Uterus (tissue), 3 donors: ENCODE measurements at regions not wholly inside any gene's neighbourhood (a gene's known extent, or its start where the extent isn't known, plus 50 kb on each side); places are given as distances from the start of the nearest gene placed in this dataset.

Experiments used
- DNase-seq, 2 donors: peaks; one replicate each; pipeline ENCODE4 v3.0.0-alpha.2; 2019 to 2020
- H3K27ac ChIP-seq, 2 donors: fragments of 200-600 bp; sonication (generic); 1 replicate in 1 of 2; 2 replicates in 1 of 2; pipeline ENCODE4 v1.5.1; 2016 to 2018
- H3K27me3 ChIP-seq, 2 donors: fragments of 200-600 bp; sonication (generic); one replicate each; pipeline ENCODE4 v1.5.1; 2018 to 2019; ENCODE audit warnings: control low read depth in 1 of 2
- H3K36me3 ChIP-seq, 2 donors: fragments of 200-600 bp; sonication (generic); one replicate each; pipeline ENCODE4 v1.5.1; 2019; ENCODE audit warnings: control low read depth in 1 of 2
- H3K4me1 ChIP-seq, 2 donors: fragments of 200-600 bp; sonication (generic); one replicate each; pipeline ENCODE4 v1.5.1; 2018 to 2019; ENCODE audit warnings: control low read depth in 1 of 2
- H3K4me3 ChIP-seq, 2 donors: fragments of 200-600 bp; sonication (generic); 1 replicate in 1 of 2; 2 replicates in 1 of 2; pipeline ENCODE4 v1.5.1; 2018 to 2019; ENCODE audit warnings: mild to moderate bottlenecking in 1 of 2
- H3K9me3 ChIP-seq, 2 donors: fragments of 200-600 bp; sonication (generic); one replicate each; pipeline ENCODE4 v1.5.1; 2019; ENCODE audit warnings: control low read depth in 1 of 2
- CTCF ChIP-seq, 4 experiments: fragments of 200-600 bp in 2 of 4; fragments of 450-650 bp in 2 of 4; sonication (generic) in 2 of 4; IDR thresholded peaks; one replicate each; pipeline ENCODE4 v1.5.1; 2016 to 2019; ENCODE audit warnings: antibody characterized with exemption in 4 of 4, mild to moderate bottlenecking in 2 of 4, moderate library complexity in 1 of 4
- POLR2A ChIP-seq, 2 donors: fragments of 450-650 bp; IDR thresholded peaks; one replicate each; pipeline ENCODE4 v1.6.1; 2016; ENCODE audit warnings: antibody characterized with exemption in 2 of 2, mild to moderate bottlenecking in 1 of 2, moderate library complexity in 1 of 2
- intact Hi-C: fragments of 100-400 bp; cut with DNase I; formaldehyde crosslinking; loops from one replicate; pipeline ENCODE4 v1.15.1; 2023; ENCODE audit warnings: low total_unique reads
- donor health status: DM: yes; HTN: yes; CAD: no.

- DNase-seq: no peak
- Histone ChIP-seq H3K4me1 (no peaks in the 10 kb centered on the region), H3K27me3 (no peaks in the 10 kb centered on the region), H3K9me3 (no peaks in the 10 kb centered on the region), H3K27ac (no peak overlapping the region), H3K36me3 (no peaks in the 10 kb centered on the region), H3K4me3 (no peak overlapping the region)
- TF ChIP-seq CTCF (IDR thresholded peaks at IDR 0.05) (no peak), POLR2A (IDR thresholded peaks at IDR 0.05) (no peak)
- intact Hi-C loops: no loop called here
Observed at GRCh38 chr7:26441611-26442277, 150.1 kb downstream of the SNX10 start.

- DNase-seq: no peak
- H3K36me3 ChIP-seq: no peaks in the 10 kb centered on the region
- no peak overlapping the region for H3K4me3 ChIP-seq
- H3K27ac ChIP-seq: no peak overlapping the region
- H3K4me1 ChIP-seq: no peaks in the 10 kb centered on the region
- H3K9me3 ChIP-seq: no peaks in the 10 kb centered on the region
- intact Hi-C loops: no loop called here
- TF ChIP-seq CTCF (IDR thresholded peaks at IDR 0.05) (no peak), POLR2A (IDR thresholded peaks at IDR 0.05) (no peak)
- no peaks in the 10 kb centered on the region for H3K27me3 ChIP-seq
Observed at GRCh38 chr7:26443006-26443405, 151.3 kb downstream of the SNX10 start.

- no peak for DNase-seq
- no peak overlapping the region for H3K27ac ChIP-seq
Observed at GRCh38 chr7:26443751-26444150, 152.1 kb downstream of the SNX10 start.

GRCh38 chr7:26444555-26444954 is 152.9 kb downstream of the SNX10 start:
- Histone ChIP-seq H3K27ac (no peak overlapping the region), H3K4me1 (no peaks in the 10 kb centered on the region), H3K36me3 (no peaks in the 10 kb centered on the region), H3K4me3 (no peak overlapping the region), H3K9me3 (no peaks in the 10 kb centered on the region), H3K27me3 (no peaks in the 10 kb centered on the region)
- TF ChIP-seq POLR2A (IDR thresholded peaks at IDR 0.05) (no peak), CTCF (IDR thresholded peaks at IDR 0.05) (no peak)
- no peak for DNase-seq
- intact Hi-C loops: no loop called here

More at GRCh38 chr7:26443751-26444150, 152.1 kb downstream of the SNX10 start:
- no peak overlapping the region for H3K4me3 ChIP-seq
- intact Hi-C loops: no loop called here
- H3K27me3 ChIP-seq: no peaks in the 10 kb centered on the region
- H3K36me3 ChIP-seq: no peaks in the 10 kb centered on the region
- no peaks in the 10 kb centered on the region for H3K4me1 ChIP-seq
- no peaks in the 10 kb centered on the region for H3K9me3 ChIP-seq
- TF ChIP-seq POLR2A (IDR thresholded peaks at IDR 0.05): no peak
- TF ChIP-seq CTCF (IDR thresholded peaks at IDR 0.05): no peak

GRCh38 chr7:26447116-26447515 is 155.5 kb downstream of the SNX10 start:
- Histone ChIP-seq H3K36me3 (no peaks in the 10 kb centered on the region), H3K9me3 (no peaks in the 10 kb centered on the region), H3K4me1 (no peaks in the 10 kb centered on the region), H3K4me3 (no peak overlapping the region), H3K27me3 (no peaks in the 10 kb centered on the region), H3K27ac (no peak overlapping the region)
- TF ChIP-seq CTCF (IDR thresholded peaks at IDR 0.05) (no peak), POLR2A (IDR thresholded peaks at IDR 0.05) (no peak)
- no peak for DNase-seq
- intact Hi-C loops: no loop called here
